Activated CD8-positive, alpha-beta memory T cell treated with anti-CD3 and anti-CD28 coated beads, Interleukin-2, amount 10 ng/mL, durations not matched to agents 7 days and 5 days (primary cell): ENCODE measurements at regions not wholly inside any gene's neighbourhood (a gene's known extent, or its start where the extent isn't known, plus 50 kb on each side); places are given as distances from the start of the nearest gene placed in this dataset.

Experiments
- ATAC-seq: fragments of 150-1000 bp; cut with Tn5 transposase; one replicate; pipeline ENCODE4 v1.10.0; 2021; ENCODE audit warnings: moderate library complexity
- CTCF ChIA-PET: fragments of 350-600 bp; sonication (Branson Sonifier 250); formaldehyde crosslinking; loops from one replicate; lab custom pipeline; 2021; ENCODE audit warnings: antibody characterized with exemption; lab: Charles Lee
- DNase-seq: peaks from one replicate; pipeline ENCODE4 v3.0.0-alpha.2; 2020
- H3K27ac Mint-ChIP-seq: one replicate; pipeline ENCODE4 v1.8.0; 2021; ENCODE audit warnings: mild to moderate bottlenecking, mixed read lengths
- H3K27me3 Mint-ChIP-seq: one replicate; pipeline ENCODE4 v1.8.0; 2021; ENCODE audit warnings: mixed read lengths
- H3K36me3 Mint-ChIP-seq: one replicate; pipeline ENCODE4 v1.8.0; 2021; ENCODE audit warnings: mild to moderate bottlenecking, mixed read lengths
- H3K4me1 Mint-ChIP-seq: one replicate; pipeline ENCODE4 v1.8.0; 2021; ENCODE audit warnings: mixed read lengths
- H3K4me3 Mint-ChIP-seq: one replicate; pipeline ENCODE4 v1.8.0; 2021; ENCODE audit warnings: mild to moderate bottlenecking, moderate library complexity, mixed read lengths
- H3K9me3 Mint-ChIP-seq: one replicate; pipeline ENCODE4 v1.8.0; 2022; ENCODE audit warnings: low read depth, mixed read lengths

DNA sequence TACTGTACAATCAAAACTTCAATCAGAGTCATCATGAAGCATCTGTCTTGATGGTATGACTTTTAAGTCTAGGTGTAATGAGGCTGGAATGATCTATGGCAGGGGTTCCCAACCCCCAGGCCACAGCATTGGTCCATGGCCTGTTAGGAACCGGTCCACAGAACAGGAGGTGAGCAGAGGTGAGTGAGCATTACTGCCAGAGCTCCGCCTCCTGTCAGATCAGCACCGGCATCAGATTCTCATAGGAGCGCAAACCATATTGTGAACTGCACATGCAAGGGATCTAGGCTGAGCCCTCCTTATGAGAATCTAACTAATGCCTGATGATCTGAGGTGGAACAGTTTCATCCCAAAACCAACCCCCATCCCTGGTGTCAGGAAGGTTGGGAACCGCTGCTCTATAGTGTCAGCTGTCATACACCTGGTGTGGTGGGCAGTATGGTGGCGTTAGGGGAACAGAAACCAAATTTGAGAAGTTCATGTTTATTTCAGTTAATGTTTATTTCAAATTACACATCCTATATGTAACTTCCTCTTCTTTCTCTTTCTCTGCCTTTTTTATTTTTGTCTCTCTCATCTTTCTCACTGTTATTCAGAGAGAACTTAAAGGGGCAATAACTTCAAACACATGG lies 432.6 kb downstream of the TNS3 start:
- CTCF ChIA-PET: no interaction called here
- Mint-ChIP-seq H3K9me3 (no peaks in the 10 kb centered on the region), H3K4me3 (no peak overlapping the region), H3K36me3 (no peaks in the 10 kb centered on the region), H3K27ac (no peak overlapping the region), H3K4me1 (no peaks in the 10 kb centered on the region), H3K27me3 (no peaks in the 10 kb centered on the region)
- DNase-seq: no peak
- ATAC-seq: no peak

DNA sequence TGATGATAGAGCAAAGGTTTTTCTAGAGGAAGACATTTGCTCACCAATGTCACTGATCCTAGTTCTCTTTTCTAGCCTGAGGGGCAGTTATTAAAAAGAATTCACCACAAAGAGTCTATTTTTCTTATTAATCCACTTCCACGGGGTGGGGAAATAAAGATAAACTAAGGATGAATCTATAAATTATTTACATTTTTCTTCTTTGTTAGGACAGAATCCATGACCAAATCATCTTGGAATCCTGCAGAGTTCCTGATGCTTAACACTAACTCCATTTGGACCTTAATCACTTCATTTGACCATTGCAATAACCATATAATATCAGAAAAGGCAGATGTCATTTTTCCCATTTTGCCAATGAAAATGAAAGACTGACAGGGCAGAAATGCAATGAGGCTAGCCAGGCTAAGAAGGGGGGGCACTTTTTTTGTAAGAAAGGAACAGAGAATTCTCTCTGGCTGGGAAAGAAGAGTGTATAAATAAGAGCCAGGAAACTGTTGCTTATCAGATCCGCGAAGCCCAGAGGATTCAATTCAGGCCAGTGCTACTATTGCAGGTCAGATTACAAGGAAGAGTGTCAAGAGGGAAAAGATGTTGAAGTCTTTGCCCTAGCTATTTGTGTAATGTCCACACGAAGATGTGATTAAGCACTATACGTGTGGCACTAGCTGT lies 433.2 kb downstream of the TNS3 start:
- CTCF ChIA-PET: no interaction called here
- Mint-ChIP-seq H3K36me3 (no peaks in the 10 kb centered on the region), H3K9me3 (no peaks in the 10 kb centered on the region), H3K4me1 (no peaks in the 10 kb centered on the region), H3K27me3 (no peaks in the 10 kb centered on the region), H3K27ac (no peak overlapping the region), H3K4me3 (no peak overlapping the region)
- DNase-seq (no peak), ATAC-seq (no peak)

DNA sequence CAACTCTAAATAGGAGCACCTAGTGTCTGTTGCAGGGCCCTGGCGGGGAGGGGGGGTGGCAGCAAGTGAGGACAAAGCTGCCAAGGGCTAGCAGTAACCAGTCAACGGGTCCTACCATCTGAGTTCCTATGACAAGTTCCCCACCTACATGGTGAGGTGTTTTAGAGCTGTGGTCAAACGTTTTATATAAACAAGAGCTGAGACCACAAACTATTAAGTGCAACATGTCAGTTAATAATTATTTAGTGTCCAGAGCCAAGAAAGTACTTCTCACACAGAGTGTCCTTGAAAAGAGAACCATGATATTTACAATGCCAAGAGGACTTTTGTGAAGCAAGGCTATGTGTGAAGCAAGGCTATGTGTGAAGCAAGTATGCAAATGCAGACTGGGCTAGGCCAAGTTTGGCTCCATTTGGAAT lies 434.7 kb downstream of the TNS3 start:
- H3K9me3 Mint-ChIP-seq: no peaks in the 10 kb centered on the region
- H3K4me1 Mint-ChIP-seq: no peaks in the 10 kb centered on the region
- H3K4me3 Mint-ChIP-seq: no peak overlapping the region
- no peaks in the 10 kb centered on the region for H3K27me3 Mint-ChIP-seq
- CTCF ChIA-PET: no interaction called here
- no peak for DNase-seq
- H3K36me3 Mint-ChIP-seq: no peaks in the 10 kb centered on the region
- no peak for ATAC-seq
- H3K27ac Mint-ChIP-seq: no peak overlapping the region

DNA sequence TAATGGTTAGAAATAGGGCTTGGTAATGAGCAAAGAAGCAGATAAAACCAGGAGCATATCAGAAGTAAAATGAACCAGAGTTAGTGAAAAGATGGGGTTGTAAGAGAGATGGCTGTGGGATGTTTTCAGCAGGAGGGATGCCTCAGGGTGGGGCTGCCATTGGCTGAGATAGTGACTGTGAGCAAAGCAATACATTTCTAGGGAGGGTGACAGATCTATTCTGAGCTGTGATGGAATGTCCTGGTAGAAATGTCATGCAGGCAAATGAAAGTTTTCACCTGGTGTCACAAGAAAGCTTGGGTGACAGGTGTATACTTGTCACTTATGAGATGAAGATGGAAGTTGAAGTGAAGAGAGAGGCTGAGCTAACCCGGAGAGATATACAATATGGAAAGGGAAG lies 435.9 kb downstream of the TNS3 start:
- H3K4me3 Mint-ChIP-seq: no peak overlapping the region
- no peak overlapping the region for H3K27ac Mint-ChIP-seq
- ATAC-seq (no peak), DNase-seq (no peak)
- CTCF ChIA-PET: no interaction called here
- H3K9me3 Mint-ChIP-seq: no peaks in the 10 kb centered on the region
- H3K4me1 Mint-ChIP-seq: no peaks in the 10 kb centered on the region
- H3K36me3 Mint-ChIP-seq: no peaks in the 10 kb centered on the region
- no peaks in the 10 kb centered on the region for H3K27me3 Mint-ChIP-seq

DNA sequence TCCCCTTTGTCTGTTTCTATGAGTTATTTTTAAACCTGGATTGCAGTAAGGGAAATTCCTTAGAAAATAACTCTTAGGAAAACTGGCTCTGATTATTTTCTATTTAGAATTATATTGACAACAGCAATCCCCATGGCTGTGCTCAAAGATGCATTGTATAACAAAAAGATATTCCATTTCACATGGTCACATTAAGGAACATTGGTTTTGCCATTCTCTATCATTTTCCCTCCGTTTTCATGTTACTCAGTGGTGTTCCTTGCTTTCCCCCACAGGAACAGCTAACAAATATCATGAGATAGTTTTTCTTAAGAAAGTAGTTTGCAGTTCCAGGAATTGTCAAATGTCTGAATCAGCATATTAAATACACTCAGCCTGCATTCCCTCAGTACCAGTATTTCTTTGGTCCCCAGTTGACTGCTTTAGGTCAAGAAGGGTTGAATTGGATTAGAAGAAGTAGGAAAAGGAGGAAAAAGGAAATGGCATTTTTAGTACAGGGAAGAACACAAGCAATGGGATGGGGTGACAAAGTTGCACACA lies 436.7 kb downstream of the TNS3 start:
- CTCF ChIA-PET: no interaction called here
- ATAC-seq (no peak), DNase-seq (no peak)
- Mint-ChIP-seq H3K27ac (no peak overlapping the region), H3K9me3 (no peaks in the 10 kb centered on the region), H3K27me3 (no peaks in the 10 kb centered on the region), H3K4me3 (no peak overlapping the region), H3K36me3 (no peaks in the 10 kb centered on the region), H3K4me1 (no peaks in the 10 kb centered on the region)

DNA sequence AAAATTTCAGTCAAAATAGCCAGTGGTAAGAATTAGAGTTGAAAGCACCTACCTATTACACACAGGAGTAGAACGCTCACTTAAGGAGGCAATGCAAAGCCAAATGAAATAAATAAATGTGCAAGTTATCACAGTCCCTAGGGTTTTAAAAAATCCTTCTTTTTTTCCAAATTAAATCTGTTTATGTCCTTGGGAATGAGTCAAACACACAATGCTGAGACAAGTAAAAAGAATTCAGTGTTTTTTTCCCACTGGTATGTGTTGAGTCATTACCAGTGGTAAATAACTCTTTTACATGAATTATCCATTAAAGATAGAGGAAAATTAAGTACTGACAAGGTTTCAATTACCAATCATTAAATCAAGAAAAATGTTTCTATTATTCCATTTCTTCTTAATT lies 438.6 kb downstream of the TNS3 start:
- Mint-ChIP-seq H3K4me1 (no peaks in the 10 kb centered on the region), H3K4me3 (no peak overlapping the region), H3K27me3 (peaks cover 3% of the 10 kb centered on the region), H3K27ac (no peak overlapping the region), H3K9me3 (no peaks in the 10 kb centered on the region), H3K36me3 (no peaks in the 10 kb centered on the region)
- no peak for ATAC-seq
- CTCF ChIA-PET: no interaction called here
- no peak for DNase-seq

DNA sequence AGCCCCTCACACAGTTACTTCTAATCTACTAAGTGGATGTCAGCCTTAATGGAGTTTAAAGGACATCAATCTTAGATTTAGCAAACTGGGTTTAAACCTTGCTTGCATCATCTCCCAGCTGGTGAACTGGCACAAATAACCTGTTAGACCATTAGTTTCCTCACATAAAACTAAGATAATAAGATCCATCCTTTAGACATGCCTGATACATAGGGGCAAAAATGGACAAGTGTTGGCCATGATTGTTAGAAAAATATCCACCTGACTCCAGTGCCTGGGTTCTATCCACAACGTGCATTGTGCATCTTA lies 439.1 kb downstream of the TNS3 start:
- H3K9me3 Mint-ChIP-seq: no peaks in the 10 kb centered on the region
- H3K4me1 Mint-ChIP-seq: no peaks in the 10 kb centered on the region
- no peaks in the 10 kb centered on the region for H3K36me3 Mint-ChIP-seq
- no peak for ATAC-seq
- H3K4me3 Mint-ChIP-seq: no peak overlapping the region
- H3K27ac Mint-ChIP-seq: no peak overlapping the region
- DNase-seq: no peak
- H3K27me3 Mint-ChIP-seq: peaks cover 3% of the 10 kb centered on the region
- CTCF ChIA-PET: no interaction called here

DNA sequence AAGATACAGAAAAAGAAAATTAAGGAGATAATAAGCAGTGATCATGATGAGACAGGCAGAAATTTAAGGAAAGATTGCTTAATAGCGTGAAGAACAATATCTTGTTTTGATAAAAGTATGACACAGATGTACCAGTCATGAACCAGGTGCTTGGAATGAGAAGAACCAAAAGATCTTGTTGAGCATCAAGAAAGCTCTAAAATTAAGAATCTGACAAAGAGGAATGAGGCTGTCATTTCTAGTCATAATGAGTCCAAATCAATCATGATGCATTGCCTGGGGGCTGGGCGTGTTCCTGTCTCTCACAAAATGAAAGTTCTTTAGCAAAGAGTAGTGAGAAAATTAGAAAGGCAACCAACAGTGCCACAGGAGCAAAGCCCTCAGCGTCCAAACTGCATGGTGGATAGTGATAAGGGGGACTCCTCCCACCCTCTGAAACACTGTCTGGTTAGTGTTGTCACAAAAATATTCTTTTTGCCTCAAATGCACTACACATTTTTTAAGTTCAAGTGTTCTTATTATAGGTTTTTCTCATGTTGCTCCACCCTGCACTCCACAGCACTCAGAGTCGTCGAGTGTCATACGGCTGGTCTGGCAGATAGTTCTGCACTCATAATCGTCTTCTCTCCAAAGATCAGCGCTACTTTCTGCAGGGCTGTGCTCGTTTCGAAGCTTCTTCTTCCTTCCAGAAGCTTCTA lies 439.6 kb downstream of the TNS3 start:
- CTCF ChIA-PET: no interaction called here
- DNase-seq (no peak), ATAC-seq (no peak)
- H3K4me1 Mint-ChIP-seq: no peaks in the 10 kb centered on the region
- H3K36me3 Mint-ChIP-seq: no peaks in the 10 kb centered on the region
- no peak overlapping the region for H3K4me3 Mint-ChIP-seq
- peaks cover 3% of the 10 kb centered on the region for H3K27me3 Mint-ChIP-seq
- no peak overlapping the region for H3K27ac Mint-ChIP-seq
- H3K9me3 Mint-ChIP-seq: no peaks in the 10 kb centered on the region

DNA sequence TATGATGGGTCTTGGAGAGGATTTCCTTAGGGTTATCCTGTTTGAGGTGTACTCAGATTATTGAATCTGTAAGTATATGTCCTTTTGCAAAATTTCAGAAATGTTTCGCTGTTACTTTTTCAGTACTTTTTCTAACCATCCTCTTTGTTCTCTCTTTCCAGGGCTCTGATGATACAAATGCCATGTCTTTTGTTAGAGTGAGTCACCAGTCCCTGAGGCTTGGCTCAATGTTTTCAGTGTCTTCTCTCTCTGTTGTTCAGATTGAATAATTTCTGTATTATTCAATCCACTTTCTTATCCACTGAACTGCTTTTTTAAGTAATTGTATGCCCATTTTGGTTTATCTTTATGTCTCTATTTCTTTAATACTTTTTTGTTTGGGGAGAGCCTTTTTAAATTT lies 449.4 kb downstream of the TNS3 start:
- DNase-seq: no peak
- Mint-ChIP-seq H3K4me3 (no peak overlapping the region), H3K4me1 (no peaks in the 10 kb centered on the region)

DNA sequence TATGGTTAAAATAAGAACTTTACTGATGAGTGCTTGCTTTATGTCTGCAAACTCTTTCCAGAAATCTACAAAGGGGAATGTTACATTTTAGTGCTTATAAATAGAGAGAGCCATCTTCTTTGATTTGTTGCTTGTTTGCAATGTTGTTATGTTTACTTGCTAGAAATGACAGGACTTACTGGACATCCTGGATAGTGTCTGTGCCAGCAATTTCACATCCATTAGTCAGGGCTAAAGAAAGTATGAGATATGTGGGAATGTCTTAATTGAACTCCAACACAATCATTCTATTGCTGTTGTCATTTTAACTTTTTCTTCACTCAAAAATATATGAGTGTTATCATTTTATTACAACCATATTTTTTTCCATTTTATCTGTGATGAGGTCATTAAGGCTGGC lies 453.2 kb downstream of the TNS3 start:
- H3K9me3 Mint-ChIP-seq: no peaks in the 10 kb centered on the region
- CTCF ChIA-PET: no interaction called here
- no peak overlapping the region for H3K27ac Mint-ChIP-seq
- no peaks in the 10 kb centered on the region for H3K4me1 Mint-ChIP-seq
- DNase-seq: no peak
- ATAC-seq: no peak
- H3K4me3 Mint-ChIP-seq: no peak overlapping the region
- no peaks in the 10 kb centered on the region for H3K27me3 Mint-ChIP-seq
- H3K36me3 Mint-ChIP-seq: no peaks in the 10 kb centered on the region

More for the DNA sequence above, 449.4 kb downstream of the TNS3 start:
- H3K27me3 Mint-ChIP-seq: no peaks in the 10 kb centered on the region
- H3K36me3 Mint-ChIP-seq: no peaks in the 10 kb centered on the region
- CTCF ChIA-PET: no interaction called here
- no peak overlapping the region for H3K27ac Mint-ChIP-seq
- H3K9me3 Mint-ChIP-seq: no peaks in the 10 kb centered on the region
- ATAC-seq: no peak

DNA sequence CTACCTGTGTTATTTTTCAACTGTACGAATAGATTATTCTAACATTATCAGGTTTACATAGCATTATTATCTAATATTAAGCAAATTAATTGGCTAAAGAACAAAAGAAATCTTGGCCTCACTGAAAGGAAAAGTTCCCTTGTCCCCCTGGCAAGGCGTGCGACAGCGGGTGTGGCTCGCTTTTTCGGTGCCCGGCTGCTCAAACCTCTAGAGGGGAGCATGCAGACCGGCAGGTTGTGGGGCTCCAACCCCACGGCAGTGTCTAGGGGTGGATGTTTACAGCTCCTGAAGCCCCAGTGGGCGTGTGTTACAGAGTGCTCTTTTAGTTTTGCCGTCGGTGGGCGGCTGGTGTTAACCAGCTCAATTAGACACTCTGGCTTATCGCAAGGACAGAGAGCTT lies 456.4 kb downstream of the TNS3 start:
- DNase-seq (no peak), ATAC-seq (no peak)
- no peaks in the 10 kb centered on the region for H3K27me3 Mint-ChIP-seq
- CTCF ChIA-PET: no interaction called here
- no peaks in the 10 kb centered on the region for H3K4me1 Mint-ChIP-seq
- H3K9me3 Mint-ChIP-seq: no peaks in the 10 kb centered on the region
- no peak overlapping the region for H3K27ac Mint-ChIP-seq
- no peaks in the 10 kb centered on the region for H3K36me3 Mint-ChIP-seq
- H3K4me3 Mint-ChIP-seq: no peak overlapping the region

DNA sequence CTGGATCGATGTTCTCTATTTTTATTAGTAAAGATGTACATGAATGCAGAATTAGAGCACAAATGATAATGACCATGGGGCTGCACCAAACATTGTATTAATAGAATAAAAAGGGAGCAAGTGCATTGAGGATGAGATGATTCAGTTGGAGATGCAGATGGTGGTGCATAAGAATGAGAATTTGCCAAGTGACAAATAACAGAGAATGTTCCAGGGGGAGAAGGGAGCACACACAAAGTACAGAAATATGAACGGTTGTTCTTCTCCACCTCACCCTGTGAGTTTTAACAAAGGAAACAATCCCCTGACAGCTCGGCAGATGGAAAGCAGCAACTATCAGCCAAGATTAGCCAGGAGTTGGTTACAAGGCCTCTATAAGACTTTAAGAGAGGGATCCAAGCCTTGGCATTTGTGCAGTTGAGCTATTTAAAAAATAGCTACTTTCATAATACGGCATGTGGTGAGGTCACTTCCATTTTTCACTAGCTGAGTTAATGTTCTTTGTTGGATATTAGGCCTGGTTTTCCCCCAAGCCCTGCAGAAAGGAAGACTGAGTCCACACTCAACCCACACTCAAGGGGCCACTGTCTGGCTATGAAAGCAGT lies 462.5 kb downstream of the TNS3 start:
- no peak overlapping the region for H3K27ac Mint-ChIP-seq
- no peaks in the 10 kb centered on the region for H3K4me1 Mint-ChIP-seq
- no peak for DNase-seq
- no peaks in the 10 kb centered on the region for H3K36me3 Mint-ChIP-seq
- no peaks in the 10 kb centered on the region for H3K27me3 Mint-ChIP-seq
- no peak overlapping the region for H3K4me3 Mint-ChIP-seq
- CTCF ChIA-PET: no interaction called here
- peaks cover 2% of the 10 kb centered on the region for H3K9me3 Mint-ChIP-seq
- ATAC-seq: no peak

DNA sequence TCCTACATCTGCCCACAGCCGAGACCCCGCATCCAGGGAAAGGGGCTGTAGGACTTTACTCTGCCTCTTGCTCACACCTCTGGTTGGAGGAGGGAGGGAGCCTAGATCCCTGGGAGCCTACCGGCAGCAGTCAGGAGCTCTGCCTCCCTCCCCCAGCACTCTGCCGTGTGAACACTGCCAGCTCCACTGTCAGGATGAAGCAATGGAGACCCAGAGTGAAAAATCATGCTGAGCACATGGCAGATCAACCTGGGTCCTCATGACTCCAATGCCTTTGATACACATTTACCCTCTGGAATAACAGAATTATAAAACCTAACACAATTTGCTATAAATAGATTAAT lies 477.7 kb downstream of the TNS3 start:
- no peaks in the 10 kb centered on the region for H3K9me3 Mint-ChIP-seq
- no peaks in the 10 kb centered on the region for H3K27me3 Mint-ChIP-seq
- no peak overlapping the region for H3K27ac Mint-ChIP-seq
- H3K36me3 Mint-ChIP-seq: no peaks in the 10 kb centered on the region
- CTCF ChIA-PET: no interaction called here
- ATAC-seq: no peak
- H3K4me1 Mint-ChIP-seq: no peaks in the 10 kb centered on the region
- no peak overlapping the region for H3K4me3 Mint-ChIP-seq
- DNase-seq: no peak
